ENCODE measurements at regions not wholly inside any gene's neighbourhood (a gene's known extent, or its start where the extent isn't known, plus 50 kb on each side); places are given as distances from the start of the nearest gene placed in this dataset.

GRCh38 chr7:65731562-65732035, 141.3 kb upstream of the VKORC1L1 start:
- DNase-seq (ENCODE audit: low read depth in 1 of 2, low spot score in 2 of 2) (peak in 1 of 2 experiments; percentile 78), FAIRE-seq (no peak)
- H3K27ac ChIP-seq (ENCODE audit: low read depth, low read length), result no peak overlapping the region
- H2BK5ac ChIP-seq (ENCODE audit: low read depth, low read length), result no peak overlapping the region
- H3K9ac ChIP-seq (replicated peaks in 1 of 4; ENCODE audit: extremely low read depth in 1 of 4, low read depth in 3 of 4, low read length in 3 of 4), result peak overlapping the region in 3 of 4 experiments; percentile 38 to 65 (median 39); a peak in 6 of 7 replicates
- no peak overlapping the region for H4K91ac ChIP-seq (replicated peaks; ENCODE audit: insufficient read length, low read length)
- no peaks in the 10 kb centered on the region for H3K79me2 ChIP-seq (ENCODE audit: control insufficient read depth in 1 of 2, insufficient read depth in 2 of 2, low read length in 2 of 2)
- H2BK120ac ChIP-seq (replicated peaks; ENCODE audit: low read depth, low read length), result no peak overlapping the region
- H2AK5ac ChIP-seq (ENCODE audit: low read depth, low read length), result no peak overlapping the region
- no peak overlapping the region for H2BK15ac ChIP-seq (ENCODE audit: low read length)
- no peaks in the 10 kb centered on the region for H3K27me3 ChIP-seq (replicated peaks in 1 of 4; ENCODE audit: control insufficient read depth in 3 of 4, extremely low read depth in 1 of 4, insufficient read depth in 3 of 4, low read length in 3 of 4)
- H4K8ac ChIP-seq (ENCODE audit: extremely low read depth, insufficient read depth, low read length), result peak overlapping the region; percentile 87
- POLR2A ChIA-PET (ENCODE audit: partially characterized antibody), result interaction anchor here (0.6 to 2.3 kb wide), 3 partner anchors 19 to 1167 kb away, joined by 3 to 15 read pairs (median 3); no protein-coding TSS in a partner anchor
- peak overlapping the region; percentile 59 to 82 for H3K4me2 ChIP-seq (ENCODE audit: insufficient read depth in 1 of 2, low read depth in 2 of 2, low read length in 2 of 2)
- H3K36me3 ChIP-seq (ENCODE audit: control insufficient read depth in 2 of 4, insufficient read depth in 4 of 4, low read length in 3 of 4), result no peaks in the 10 kb centered on the region; a peak in 1 of 8 replicates
- H3K79me1 ChIP-seq (ENCODE audit: low read depth, low read length), result no peaks in the 10 kb centered on the region; the same call in 1 of the 2 replicates
- peaks cover 5% of the 10 kb centered on the region; the same call in 1 of the 2 replicates for H3K23me2 ChIP-seq (ENCODE audit: low read depth, low read length)
- no peaks in the 10 kb centered on the region for H3K4me1 ChIP-seq (replicated peaks in 1 of 4; ENCODE audit: control insufficient read depth in 3 of 4, insufficient read depth in 4 of 4, low read length in 3 of 4)
- H3K4me3 ChIP-seq (ENCODE audit: extremely low read depth in 1 of 4, insufficient read depth in 2 of 4, low read depth in 3 of 4, low read length in 4 of 4), result peak overlapping the region; percentile 35 to 67 (median 65)
- H4K5ac ChIP-seq (ENCODE audit: insufficient read length, low read depth, low read length), result no peak overlapping the region
- H3K56ac ChIP-seq (replicated peaks; ENCODE audit: insufficient read length, low read depth, low read length), result peak overlapping the region; percentile 16
- H3K4ac ChIP-seq (replicated peaks; ENCODE audit: insufficient read length, low read depth, low read length), result no peak overlapping the region
- H2BK12ac ChIP-seq (ENCODE audit: low read depth, low read length), result no peak overlapping the region
- no peak overlapping the region for H2BK20ac ChIP-seq (ENCODE audit: low read length)
- H3K18ac ChIP-seq (ENCODE audit: extremely low read depth, low read length), result no peak overlapping the region; the same call in 1 of the 2 replicates
- WGBS, 2 experiments (ENCODE audit: extremely low coverage in 1 of 2, insufficient coverage in 1 of 2, insufficient read length in 1 of 2, insufficient replicate concordance in 2 of 2, low coverage in 1 of 2, low lambda C conversion rate in 2 of 2, missing lambda C conversion rate in 1 of 2), result 4% methylated on average over 27 of the region's 27 CpGs; no CpG with 5 or more reads in 1 of the 2 experiments
- no peak overlapping the region for H3K23ac ChIP-seq (ENCODE audit: insufficient read length)
- CTCF ChIA-PET (ENCODE audit: partially characterized antibody), result interaction anchor here (0.7 to 1.5 kb wide), 6 partner anchors 10 to 357 kb away, joined by 3 to 8 read pairs (median 4); no protein-coding TSS in a partner anchor
- no peak overlapping the region for H3K14ac ChIP-seq (ENCODE audit: insufficient read length)
- no peaks in the 10 kb centered on the region for H4K20me1 ChIP-seq (replicated peaks in 1 of 2; ENCODE audit: control insufficient read depth in 1 of 2, insufficient read depth in 2 of 2, low read length in 2 of 2)
- peak overlapping the region; percentile 28; the same call in 1 of the 2 replicates for H2AFZ ChIP-seq (ENCODE audit: low read length)
- TF ChIP-seq CBX5 (IDR thresholded peaks at IDR 0.05; ENCODE audit: low read depth, low read length) (no peak), TBP (IDR thresholded peaks at IDR 0.05; ENCODE audit: low read depth, low read length) (peak; percentile 20; the same call in 1 of the 2 replicates), KDM4A (IDR thresholded peaks at IDR 0.05; ENCODE audit: low read depth, low read length, severe bottlenecking) (peak; percentile 61), FOSL1 (IDR thresholded peaks at IDR 0.05; ENCODE audit: insufficient read depth, low read depth, low read length) (no peak), ASH2L (IDR thresholded peaks at IDR 0.05; ENCODE audit: low read length) (peak; percentile 75), TAF1 (IDR thresholded peaks at IDR 0.05; ENCODE audit: low read depth, low read length) (peak; percentile 48; the same call in 1 of the 2 replicates), PHF8 (conservative IDR thresholded peaks at IDR 0.05; ENCODE audit: low read depth, low read length) (0 out of 2 replicates have a peak, but pooled peaks have one; percentile 20)
- TF ChIP-seq, protein P1, sequence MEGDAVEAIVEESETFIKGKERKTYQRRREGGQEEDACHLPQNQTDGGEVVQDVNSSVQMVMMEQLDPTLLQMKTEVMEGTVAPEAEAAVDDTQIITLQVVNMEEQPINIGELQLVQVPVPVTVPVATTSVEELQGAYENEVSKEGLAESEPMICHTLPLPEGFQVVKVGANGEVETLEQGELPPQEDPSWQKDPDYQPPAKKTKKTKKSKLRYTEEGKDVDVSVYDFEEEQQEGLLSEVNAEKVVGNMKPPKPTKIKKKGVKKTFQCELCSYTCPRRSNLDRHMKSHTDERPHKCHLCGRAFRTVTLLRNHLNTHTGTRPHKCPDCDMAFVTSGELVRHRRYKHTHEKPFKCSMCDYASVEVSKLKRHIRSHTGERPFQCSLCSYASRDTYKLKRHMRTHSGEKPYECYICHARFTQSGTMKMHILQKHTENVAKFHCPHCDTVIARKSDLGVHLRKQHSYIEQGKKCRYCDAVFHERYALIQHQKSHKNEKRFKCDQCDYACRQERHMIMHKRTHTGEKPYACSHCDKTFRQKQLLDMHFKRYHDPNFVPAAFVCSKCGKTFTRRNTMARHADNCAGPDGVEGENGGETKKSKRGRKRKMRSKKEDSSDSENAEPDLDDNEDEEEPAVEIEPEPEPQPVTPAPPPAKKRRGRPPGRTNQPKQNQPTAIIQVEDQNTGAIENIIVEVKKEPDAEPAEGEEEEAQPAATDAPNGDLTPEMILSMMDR (IDR thresholded peaks at IDR 0.05; ENCODE audit: control extremely low read depth in 1 of 3, insufficient read depth in 1 of 3, low read depth in 1 of 3, low read length in 3 of 3), result peak in 1 of 3 experiments; percentile 6; a peak in 3 of 4 replicates
- H3K9me3 ChIP-seq (ENCODE audit: insufficient read depth in 2 of 2, low read depth in 1 of 2, low read length in 1 of 2), result no peaks in the 10 kb centered on the region

Measured in H1 (cell line).